HG03196 (cell line): ENCODE measurements at regions not wholly inside any gene's neighbourhood (a gene's known extent, or its start where the extent isn't known, plus 50 kb on each side); places are given as distances from the start of the nearest gene placed in this dataset.

Experiments
- ATAC-seq: cut with Tn5 transposase; IDR thresholded peaks from one replicate; pipeline ENCODE4 v1.9.1; 2021; ENCODE audit not compliant: unreplicated experiment

DNA sequence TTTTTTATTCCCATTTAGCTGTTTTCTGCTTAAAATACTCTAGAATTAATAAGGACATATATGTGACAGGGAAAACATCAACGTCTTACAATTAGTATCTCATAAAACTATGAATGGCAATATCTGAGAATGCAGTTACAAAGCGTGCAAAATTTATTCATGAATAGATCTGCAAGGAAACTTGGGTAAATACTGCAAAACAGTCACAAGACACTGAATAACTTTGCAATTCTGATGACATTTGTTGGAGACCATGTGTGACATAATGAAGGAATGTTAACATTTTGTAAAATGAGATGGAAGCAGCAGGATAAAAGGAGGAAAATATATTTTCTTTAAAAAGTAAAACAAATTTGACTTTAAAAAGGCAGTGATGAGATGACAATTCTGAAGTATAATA, 480.9 kb upstream of the SEMA6A start:
- no peak for ATAC-seq

DNA sequence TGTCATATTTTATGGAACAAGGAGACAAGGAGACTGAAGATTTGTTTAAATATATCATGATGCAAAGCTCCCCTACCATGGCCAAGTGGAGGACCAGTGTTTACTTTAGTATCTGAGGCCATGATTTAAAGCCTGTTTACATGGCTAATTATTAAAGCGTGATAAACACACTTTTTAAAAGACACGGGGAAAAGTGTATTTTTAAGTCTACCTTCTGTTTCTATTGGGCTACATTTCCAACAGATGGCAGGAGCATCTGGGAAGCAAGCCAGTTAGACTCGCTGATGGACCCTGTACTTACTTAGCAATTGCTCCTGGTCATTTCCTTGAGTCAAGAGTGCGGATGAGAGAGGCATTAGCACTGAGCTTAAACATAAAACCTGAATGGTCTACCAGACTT, 480.3 kb upstream of the SEMA6A start:
- no peak for ATAC-seq

DNA sequence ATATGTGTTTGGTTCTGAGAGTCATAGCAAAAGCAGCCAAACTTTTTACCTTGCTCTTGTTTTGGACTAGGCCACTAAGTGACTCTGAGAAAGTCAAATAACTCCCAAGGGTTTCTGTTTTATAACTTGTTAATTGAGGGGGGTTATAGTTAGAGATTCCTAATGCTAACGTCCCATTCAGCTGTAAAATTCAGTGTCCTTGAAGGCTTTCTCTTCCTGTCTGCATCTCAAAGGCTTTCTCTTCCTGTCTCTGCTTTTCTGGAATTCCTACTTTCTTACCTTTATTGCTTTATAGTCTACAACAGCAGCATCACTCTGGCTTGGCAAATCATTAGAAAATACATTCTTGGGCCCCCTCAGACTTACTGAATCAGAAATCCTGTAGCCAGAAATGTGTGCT, 479.5 kb upstream of the SEMA6A start:
- no peak for ATAC-seq

DNA sequence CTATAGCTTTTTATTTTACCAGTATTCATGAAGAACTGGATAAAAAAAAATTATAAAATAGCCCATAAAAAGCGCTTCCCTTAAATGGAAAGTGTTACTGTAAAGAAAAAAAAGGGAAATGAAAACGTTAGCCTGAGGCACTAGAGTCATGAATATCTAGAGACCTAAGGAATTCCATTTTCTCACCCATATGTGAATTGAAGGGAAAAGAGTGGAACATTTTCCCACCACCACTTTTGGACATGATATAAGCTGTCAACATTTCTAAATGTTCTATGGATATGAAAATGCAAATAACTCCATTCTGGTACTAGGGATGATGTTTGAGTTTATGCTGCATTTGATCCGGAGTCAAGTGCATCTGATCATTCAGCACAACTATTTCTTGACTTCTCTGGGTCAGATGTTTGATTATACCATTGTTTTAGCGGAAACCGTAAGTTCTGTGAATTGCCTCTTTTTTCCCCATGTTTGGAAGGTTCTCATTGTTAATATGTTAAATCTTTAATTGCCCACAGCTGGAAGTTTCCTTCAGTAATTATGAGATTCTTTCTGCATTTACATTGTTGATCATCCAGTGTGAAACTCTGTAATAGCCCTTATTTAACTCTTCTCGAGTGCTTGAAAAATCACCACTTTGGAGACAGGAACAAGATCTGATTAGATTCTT, 467.4 kb upstream of the SEMA6A start:
- no peak for ATAC-seq

DNA sequence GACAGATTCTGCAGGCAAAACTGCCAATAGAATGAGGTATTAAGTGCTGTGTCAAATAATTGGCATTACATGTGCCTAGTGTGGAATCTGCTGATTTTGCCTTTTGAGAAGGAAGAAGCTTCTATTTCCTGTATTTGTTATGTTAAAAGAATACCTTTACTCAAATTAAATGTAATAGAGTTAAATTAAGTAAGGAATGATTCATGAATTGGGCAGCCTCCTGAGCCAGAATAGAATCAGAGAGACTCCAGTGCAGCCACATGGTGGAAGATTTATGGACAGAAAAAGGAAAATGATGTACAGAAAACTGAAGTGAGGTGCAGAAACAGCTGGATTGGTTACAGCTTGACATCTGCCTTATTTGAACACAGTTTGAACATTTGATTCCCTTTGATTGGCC, 464.4 kb upstream of the SEMA6A start:
- ATAC-seq = no peak

DNA sequence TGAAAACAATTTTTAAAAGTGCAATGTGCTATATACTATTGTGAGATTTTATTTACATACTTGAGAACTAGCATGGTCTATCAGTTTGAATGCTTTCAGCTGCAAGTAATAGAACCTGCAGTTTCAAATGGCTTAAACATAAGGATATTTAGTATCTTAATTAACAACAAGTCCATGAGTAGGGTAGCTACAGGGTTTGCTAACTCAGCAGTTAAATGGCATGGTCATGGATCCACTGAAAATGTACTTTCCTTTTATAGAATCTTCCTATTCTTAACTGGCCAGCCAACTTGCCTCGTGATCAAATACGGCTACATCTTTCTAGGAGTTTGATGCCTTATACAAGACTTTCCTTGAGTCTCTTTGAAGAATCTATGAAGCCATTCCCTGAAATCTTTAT, 452.8 kb upstream of the SEMA6A start:
- ATAC-seq = no peak

DNA sequence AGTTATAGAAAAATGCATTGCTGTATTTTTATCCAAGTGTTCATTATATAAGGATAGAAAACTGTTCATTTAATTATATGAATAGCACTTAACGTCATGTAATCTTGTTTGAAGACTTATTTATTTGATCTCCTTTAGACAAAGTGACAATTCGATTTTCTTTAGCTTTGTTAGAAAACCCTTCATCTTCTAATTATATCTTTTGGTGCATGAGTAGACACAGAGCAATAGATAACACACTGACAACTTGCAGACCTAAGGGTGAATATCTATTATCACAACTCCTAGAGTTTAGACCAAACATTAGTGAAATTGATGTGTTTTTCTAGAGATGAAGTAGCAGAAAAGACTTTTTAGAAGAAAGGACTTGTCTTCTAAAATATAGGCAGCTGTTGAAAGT, 446.4 kb upstream of the SEMA6A start:
- no peak for ATAC-seq

DNA sequence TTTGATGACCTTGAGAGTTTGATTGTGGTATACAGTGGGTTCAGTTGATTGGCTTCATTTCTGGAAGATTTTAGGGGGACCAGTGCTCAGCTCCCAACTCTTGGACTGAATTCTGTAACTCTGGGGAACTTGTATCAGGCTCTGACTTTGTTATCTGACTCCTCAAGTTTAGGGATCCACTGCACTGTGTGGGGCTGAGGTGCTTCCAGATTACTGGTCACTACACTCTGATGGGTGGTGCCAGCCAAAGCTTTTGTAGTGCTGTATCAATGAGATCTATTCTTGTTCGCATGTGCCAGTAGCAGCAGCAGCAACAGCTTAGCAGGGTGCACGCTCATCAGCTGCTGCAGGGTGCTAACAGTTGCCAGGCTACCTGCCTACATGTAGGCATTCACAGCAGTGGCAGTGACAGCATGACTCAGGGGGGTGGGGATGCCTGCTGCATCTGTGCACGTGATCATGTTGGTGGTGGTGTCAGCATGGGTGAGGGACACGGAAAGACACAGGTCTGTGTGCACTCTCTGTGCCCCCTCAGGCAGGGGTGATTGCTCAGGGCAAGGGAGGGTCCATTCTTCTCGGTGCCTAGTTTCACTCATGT, 438.8 kb upstream of the SEMA6A start:
- ATAC-seq = no peak

DNA sequence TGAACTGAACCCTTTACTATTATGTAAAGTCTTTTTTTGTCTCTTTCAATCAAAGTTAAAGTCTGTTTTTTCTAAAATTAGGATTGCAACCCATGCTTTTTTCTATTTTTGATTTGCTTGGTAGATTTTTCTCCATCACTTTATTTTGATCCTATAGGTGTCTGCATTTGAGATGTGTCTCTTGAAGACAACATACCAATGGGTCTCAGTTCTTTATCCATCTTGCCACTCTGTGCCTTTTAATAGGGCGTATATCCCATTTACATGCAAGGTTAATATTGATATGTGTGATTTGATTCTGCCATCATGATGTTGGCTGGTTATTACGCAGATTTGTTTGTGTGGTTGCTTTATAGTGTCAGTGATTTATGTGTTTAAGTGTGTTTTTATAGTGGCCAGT, 436.0 kb upstream of the SEMA6A start:
- ATAC-seq = no peak

DNA sequence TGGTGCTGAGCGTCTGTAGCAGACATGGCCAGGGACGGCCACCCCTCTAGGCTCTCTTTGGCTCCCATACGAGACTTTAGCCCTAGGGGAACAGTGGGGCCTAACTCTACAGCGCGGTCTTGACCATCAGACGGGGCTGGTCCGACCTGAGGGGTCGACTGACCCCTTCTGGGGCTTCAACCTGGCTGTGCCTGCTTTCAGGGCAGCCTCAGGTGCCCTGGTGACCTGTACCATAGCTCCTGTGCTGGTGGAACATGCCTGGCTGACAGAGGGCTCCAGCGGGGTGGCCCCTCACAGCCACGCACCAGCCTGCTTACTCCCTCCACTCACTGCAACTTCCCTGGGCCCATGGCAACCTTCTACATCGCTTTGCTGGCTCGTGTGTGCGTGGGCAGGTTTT, 423.4 kb upstream of the SEMA6A start:
- no peak for ATAC-seq

DNA sequence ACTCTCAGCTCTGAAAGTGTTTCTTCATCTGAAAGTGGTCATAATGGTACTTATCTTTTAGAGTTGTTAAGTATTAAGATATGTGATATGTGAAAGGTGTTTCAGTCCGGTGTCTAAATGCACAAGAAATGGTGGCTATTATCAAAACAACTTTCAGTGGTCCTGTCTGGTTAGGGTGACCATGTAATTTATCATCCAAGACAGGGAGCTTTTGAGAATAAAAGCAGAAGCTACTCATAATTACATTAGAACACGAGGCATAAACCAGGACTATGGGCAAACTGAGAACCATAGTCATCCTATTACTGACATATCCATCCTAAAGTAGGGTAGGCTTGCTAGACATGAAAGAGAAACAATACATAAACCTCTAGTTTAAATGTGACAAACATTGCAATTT, 418.1 kb upstream of the SEMA6A start:
- no peak for ATAC-seq

DNA sequence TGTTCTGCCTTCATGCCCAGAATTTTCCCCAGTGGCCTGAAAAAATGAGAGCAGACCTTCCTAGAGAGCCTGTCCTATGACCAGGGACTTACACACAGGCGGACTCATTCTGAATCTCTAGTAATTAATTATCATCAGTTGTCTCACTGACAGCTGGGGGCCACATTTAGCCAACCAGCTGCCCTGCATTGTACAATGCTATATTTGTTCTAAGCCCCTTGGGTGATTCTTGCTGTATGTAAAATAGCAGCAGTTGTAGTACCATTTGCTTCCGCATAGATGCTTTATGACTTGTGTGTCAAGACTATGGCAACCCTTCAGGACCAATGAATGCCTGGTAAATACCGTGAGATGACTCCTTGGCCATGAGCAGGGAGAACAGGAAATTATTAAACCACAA, 415.4 kb upstream of the SEMA6A start:
- ATAC-seq = no peak

DNA sequence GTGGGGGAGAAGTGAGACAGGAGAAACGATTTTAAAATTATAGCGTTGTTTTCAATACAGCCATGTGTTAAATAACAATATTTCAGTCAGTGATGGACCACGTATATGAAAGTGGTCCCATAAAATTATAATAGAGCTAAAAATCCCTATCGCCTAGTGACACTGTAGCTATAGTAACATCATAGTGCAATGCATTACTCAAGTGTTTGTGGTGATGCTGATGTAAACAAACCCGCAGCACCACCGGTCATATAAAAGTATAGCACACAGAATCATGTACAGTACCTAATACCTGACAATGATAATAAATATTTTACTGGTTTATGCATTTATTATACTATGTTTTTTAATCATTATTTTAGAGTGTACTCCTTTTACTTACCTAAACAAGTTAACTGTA, 407.4 kb upstream of the SEMA6A start:
- no peak for ATAC-seq

DNA sequence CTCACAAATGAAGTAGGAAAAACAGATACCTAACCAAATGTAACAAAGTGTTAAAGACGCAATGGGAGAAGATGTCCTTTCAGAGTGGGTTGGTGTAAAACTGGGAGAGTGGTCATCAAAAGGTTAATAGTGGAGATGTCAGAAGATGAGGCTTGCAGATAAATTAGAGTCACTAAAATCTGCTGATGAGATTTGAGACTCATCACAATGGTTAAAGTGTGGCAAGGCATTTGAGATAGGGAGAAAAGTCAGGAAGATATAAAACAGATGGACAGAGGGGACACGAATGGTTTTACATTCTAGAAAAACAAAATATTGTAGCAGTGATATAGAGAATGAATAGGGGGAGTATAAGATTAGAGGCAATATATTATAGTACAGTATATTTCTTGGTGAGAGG, 406.0 kb upstream of the SEMA6A start:
- ATAC-seq = no peak

DNA sequence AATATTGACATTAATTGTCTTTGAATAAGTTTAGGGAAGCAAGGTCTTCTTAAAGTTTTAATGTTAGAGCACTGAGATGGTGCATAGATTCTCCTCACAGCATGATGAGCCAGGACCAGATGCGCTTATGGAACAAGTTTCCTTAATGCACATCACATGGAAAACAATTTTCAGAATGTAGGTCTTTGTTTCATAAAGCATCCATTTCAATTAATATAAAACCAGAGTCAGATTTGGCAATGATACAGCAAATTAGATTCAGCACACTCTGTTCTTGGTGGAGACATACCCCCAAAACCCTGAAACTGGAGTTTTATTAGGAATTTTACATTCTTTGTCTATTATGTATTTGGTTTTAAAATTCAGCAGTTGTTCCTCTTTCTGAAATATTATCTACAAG, 402.1 kb upstream of the SEMA6A start:
- no peak for ATAC-seq

DNA sequence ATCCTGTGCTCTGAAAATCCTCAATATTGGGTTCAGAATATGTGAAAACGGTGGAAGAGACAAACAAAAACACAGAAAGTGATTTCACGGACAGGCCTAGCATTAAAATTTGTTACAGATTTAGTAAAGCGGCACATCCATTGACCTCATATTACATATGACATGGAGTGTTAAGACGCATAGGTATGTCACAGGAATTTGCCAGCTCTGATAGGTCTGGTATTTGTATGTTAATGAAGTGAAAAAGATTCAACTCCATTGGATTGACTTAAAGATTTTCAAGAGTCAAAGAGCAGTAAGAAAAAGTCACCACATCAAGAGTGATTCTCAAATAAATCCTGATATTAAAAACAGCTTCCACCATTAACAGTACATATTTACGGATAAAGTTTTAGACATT, 396.5 kb upstream of the SEMA6A start:
- ATAC-seq = no peak

DNA sequence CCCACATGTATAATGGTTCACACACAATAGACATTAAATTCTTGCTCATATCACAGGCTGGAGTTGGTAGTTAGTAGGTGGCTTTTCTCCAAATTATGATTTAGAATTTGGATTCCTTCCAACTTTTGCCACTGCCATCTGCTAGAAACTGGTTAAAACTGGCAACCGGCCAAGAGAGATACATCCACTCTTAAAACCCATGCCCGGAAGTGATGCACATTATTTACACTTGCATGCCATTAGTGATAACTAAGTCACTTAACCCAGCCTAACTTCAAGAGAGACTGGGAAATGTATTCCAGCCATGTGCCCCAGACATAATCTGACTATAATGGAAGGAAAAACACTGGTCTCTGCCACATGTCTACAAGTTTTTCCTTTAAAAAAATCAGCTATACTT, 395.7 kb upstream of the SEMA6A start:
- ATAC-seq = no peak

DNA sequence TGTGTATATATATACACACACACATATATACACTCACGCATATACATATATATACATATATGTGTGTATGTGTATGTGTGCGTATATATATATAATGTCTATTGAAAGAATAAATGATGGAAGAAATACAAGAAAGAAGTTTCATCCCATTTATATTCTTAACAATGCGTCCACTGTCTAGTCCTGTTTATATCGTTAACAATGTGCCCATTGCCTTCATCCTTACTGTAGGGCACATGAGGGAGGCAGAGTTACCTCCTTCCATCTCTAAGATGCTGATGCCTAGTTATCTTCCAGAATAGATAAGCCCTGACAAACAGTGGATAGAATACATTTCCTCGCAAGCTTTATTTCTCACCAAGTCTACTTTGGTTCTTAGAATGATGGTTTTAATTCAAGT, 389.8 kb upstream of the SEMA6A start:
- no peak for ATAC-seq

DNA sequence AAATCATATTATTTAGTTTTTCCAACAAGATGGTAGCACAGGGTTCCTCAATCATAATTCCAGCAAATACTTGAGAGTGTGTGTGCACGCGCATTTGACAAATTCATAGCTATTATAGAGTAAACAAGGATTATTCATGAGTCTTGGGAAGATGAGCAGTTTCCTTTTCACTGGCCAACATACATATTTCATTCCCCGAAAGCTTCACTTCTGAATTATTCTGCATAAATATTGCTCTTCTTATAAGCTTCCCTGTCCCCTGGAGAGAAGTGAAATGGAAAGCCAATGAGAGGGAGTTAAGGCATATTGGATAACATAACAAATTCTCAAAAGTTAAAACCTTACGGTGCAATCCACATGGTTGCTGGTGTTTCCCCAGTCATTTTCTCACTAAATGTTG, 386.4 kb upstream of the SEMA6A start:
- no peak for ATAC-seq

DNA sequence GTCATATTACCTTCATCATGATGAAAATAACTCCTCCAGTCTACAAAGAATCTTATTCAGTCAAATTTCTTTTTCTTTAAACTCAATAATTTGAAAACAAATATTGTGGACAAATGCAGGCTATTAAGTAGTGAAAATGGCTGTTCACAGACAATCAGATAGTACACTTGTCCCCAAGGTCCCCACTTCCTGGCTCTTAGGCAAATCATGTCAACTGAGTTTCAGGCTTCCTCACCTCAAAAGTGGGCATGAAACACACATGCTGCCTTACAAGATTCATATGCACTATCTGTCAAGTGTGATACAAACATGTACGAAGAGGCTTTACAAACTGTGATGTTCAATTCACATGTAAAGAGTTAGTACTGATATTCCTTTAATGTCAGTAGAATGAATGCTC, 385.2 kb upstream of the SEMA6A start:
- ATAC-seq = no peak

DNA sequence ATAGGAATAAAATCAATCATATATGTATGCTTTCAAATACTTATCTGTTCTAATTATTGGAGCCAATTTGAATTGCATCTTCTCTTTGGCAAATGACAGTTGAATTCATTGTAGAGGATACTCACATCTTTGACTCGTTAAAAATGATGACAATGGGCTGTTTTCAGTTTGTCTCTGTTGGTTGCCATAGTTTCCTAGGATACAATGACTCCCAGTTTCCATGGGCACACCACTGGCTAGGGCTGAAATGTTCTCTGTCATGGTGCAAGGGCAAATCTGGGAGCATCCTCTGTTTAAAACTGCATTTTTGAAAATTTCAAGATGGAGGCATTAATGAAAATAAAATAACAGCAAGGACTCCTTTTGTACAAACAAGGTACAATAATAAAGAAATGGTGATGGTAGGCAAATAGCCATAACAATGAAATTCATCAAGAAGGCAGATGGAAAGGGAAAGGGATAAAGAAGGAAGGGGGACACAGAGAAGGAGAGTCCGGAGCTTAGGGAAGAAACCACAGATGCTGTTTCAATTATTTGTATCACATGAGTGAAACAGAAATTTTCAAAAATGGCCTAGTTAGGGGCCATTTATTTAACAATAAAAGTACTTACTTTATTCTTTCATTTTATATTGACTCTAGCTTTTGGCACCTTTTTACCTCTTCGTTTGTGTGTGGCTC, 378.8 kb upstream of the SEMA6A start:
- ATAC-seq = no peak

DNA sequence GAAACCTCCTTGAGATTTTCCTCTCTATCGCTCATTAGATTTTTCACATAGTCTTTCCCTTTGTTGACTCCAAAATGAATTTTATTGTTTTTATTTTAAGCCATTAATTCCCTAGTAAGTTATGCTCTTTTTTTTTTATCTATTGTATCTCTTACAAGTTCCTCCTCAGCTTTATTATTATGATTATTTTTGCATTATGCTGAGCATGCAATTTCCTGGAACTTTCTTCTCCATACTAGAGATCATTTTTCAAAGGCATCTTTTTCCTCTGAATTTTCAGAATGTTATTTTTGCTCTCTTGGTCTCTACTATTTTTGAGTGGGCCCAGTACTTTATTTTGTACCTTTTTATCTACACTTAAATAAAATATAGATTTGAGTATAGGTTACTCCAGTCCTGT, 376.6 kb upstream of the SEMA6A start:
- ATAC-seq = no peak
